ENCODE measurements at regions not wholly inside any gene's neighbourhood (a gene's known extent, or its start where the extent isn't known, plus 50 kb on each side); places are given as distances from the start of the nearest gene placed in this dataset.

GRCh38 chr2:18154259-18154658, 275.8 kb downstream of the KCNS3 start:
- Histone ChIP-seq H3K9me1 (replicated peaks; ENCODE audit: control insufficient read depth, extremely low read depth, insufficient read depth, low read length) (no peaks in the 10 kb centered on the region), H3K9me3 (replicated peaks; ENCODE audit: control insufficient read depth, insufficient read depth, low read length) (no peaks in the 10 kb centered on the region), H3K79me2 (ENCODE audit: control insufficient read depth, insufficient read depth, low read length) (no peaks in the 10 kb centered on the region), H3K4me3 (replicated peaks in 1 of 3; ENCODE audit: insufficient read depth in 1 of 3, low read depth in 1 of 3, low read length in 3 of 3) (no peak overlapping the region), H3K4me2 (ENCODE audit: insufficient read depth, low read length) (no peak overlapping the region), H3K4me1 (ENCODE audit: control insufficient read depth, extremely low read depth, insufficient read depth, low read length) (no peaks in the 10 kb centered on the region), H3K9ac (replicated peaks; ENCODE audit: extremely low read depth, insufficient read depth, low read length) (no peak overlapping the region), H4K20me1 (replicated peaks; ENCODE audit: control insufficient read depth, extremely low read depth, insufficient read depth, low read length) (no peaks in the 10 kb centered on the region), H3K36me3 (ENCODE audit: control insufficient read depth in 2 of 2, extremely low read depth in 1 of 2, insufficient read depth in 2 of 2, low read length in 2 of 2) (no peaks in the 10 kb centered on the region), H3K27me3 (ENCODE audit: control insufficient read depth in 2 of 2, insufficient read depth in 2 of 2, low read length in 2 of 2) (peaks cover 0 to 3% of the 10 kb centered on the region in 2 experiments), H2AFZ (ENCODE audit: low read depth, low read length) (no peak overlapping the region), H3K27ac (ENCODE audit: insufficient read depth, low read depth, low read length) (no peak overlapping the region)
- ChIA-PET POLR2A (no interaction called here), CTCF (no interaction called here)
- intact Hi-C loops (cut with micrococcal nuclease) = no loop called here
- no TSS peak for BruUV-seq (replicated peaks)
- dilution Hi-C loops (cut with MboI; ENCODE audit: extremely low pct_ligation_motif_present, low sequenced_read_pairs) = no loop called here
- DNase-seq (ENCODE audit: low read depth, low spot score) = no peak
- TF ChIP-seq FOS (IDR thresholded peaks at IDR 0.05; ENCODE audit: borderline replicate concordance, insufficient read depth, low read length) = no peak
- no peak for TF ChIP-seq MYC (IDR thresholded peaks at IDR 0.05; ENCODE audit: low read depth, low read length)
- no peak for TF ChIP-seq JUN (IDR thresholded peaks at IDR 0.05; ENCODE audit: borderline replicate concordance, insufficient read depth, insufficient read length, low read depth)
- TF ChIP-seq POLR2AphosphoS5 (IDR thresholded peaks at IDR 0.05; ENCODE audit: insufficient read depth, low read depth, low read length) = no peak
- TF ChIP-seq GATA2 (IDR thresholded peaks at IDR 0.05; ENCODE audit: insufficient read depth, insufficient read length, low read depth, low read length) = no peak
- no peak for TF ChIP-seq POLR2A (IDR thresholded peaks at IDR 0.05; ENCODE audit: low read depth, low read length)
- TF ChIP-seq MAX (IDR thresholded peaks at IDR 0.05; ENCODE audit: insufficient read depth, insufficient read length) = no peak
- TF ChIP-seq CTCF (IDR thresholded peaks at IDR 0.05; ENCODE audit: extremely low read depth in 1 of 2, insufficient read depth in 1 of 2, low read depth in 1 of 2, low read length in 2 of 2) = no peak
- no peak for TF ChIP-seq EZH2 (IDR thresholded peaks at IDR 0.05; ENCODE audit: borderline replicate concordance, low read depth, low read length, severe bottlenecking)
- no peak for FAIRE-seq

Data from endothelial cell of umbilical vein (primary cell).